DMS153 treated with DMSO at 0.1 percent for 48 hours (cell line): ENCODE measurements at regions not wholly inside any gene's neighbourhood (a gene's known extent, or its start where the extent isn't known, plus 50 kb on each side); places are given as distances from the start of the nearest gene placed in this dataset.
"Not testable (repeated sequence)": the region's sequence is repeated elsewhere in the genome, so short reads cannot be mapped to it uniquely, and the experiment has no call there.

Source experiments
- DNase-seq: peaks from one replicate; lab custom pipeline; 2025; ENCODE audit not compliant: unreplicated experiment; lab: John Stamatoyannopoulos, UW

GRCh38 chr2:18949871-18950270 is 360.5 kb upstream of the NT5C1B start:
- no peak for DNase-seq

GRCh38 chr2:18940184-18940583 is 350.8 kb upstream of the NT5C1B start:
- no peak for DNase-seq

GRCh38 chr2:18939740-18940139 is 350.4 kb upstream of the NT5C1B start:
- not testable (repeated sequence) for DNase-seq

- no peak for DNase-seq
These were observed 345.5 kb upstream of the NT5C1B start for GRCh38 chr2:18934886-18935285.

- DNase-seq, result no peak
These were observed 343.5 kb upstream of the NT5C1B start for GRCh38 chr2:18932853-18933252.

- DNase-seq, result no peak
These were observed 341.6 kb upstream of the NT5C1B start for GRCh38 chr2:18930971-18931370.

GRCh38 chr2:18927525-18928232 is 338.3 kb upstream of the NT5C1B start:
- DNase-seq, result no peak

- DNase-seq, result no peak
These were observed 337.5 kb upstream of the NT5C1B start for GRCh38 chr2:18926631-18927524.

- DNase-seq, result no peak
These were observed 335.9 kb upstream of the NT5C1B start for GRCh38 chr2:18925296-18925695.

GRCh38 chr2:18924886-18925285 is 335.5 kb upstream of the NT5C1B start:
- DNase-seq, result no peak

GRCh38 chr2:18924386-18924785 is 335.0 kb upstream of the NT5C1B start:
- DNase-seq, result no peak

- DNase-seq, result no peak
These were observed 332.9 kb upstream of the NT5C1B start for GRCh38 chr2:18922276-18922675.

- no peak for DNase-seq
These were observed 328.9 kb upstream of the NT5C1B start for GRCh38 chr2:18918280-18918679.

- no peak for DNase-seq
These were observed 325.9 kb upstream of the NT5C1B start for GRCh38 chr2:18915227-18915626.

- DNase-seq, result no peak
These were observed 324.1 kb upstream of the NT5C1B start for GRCh38 chr2:18913512-18913911.

- DNase-seq, result no peak
These were observed 323.0 kb upstream of the NT5C1B start for GRCh38 chr2:18912225-18912888.

GRCh38 chr2:18911416-18911815 is 322.0 kb upstream of the NT5C1B start:
- no peak for DNase-seq

GRCh38 chr2:18910843-18911242 is 321.5 kb upstream of the NT5C1B start:
- DNase-seq, result no peak

GRCh38 chr2:18907937-18908336 is 318.6 kb upstream of the NT5C1B start:
- no peak for DNase-seq

- no peak for DNase-seq
These were observed 318.1 kb upstream of the NT5C1B start for GRCh38 chr2:18907508-18907907.

- no peak for DNase-seq
These were observed 314.4 kb upstream of the NT5C1B start for GRCh38 chr2:18903750-18904149.

- DNase-seq, result no peak
These were observed 311.9 kb upstream of the NT5C1B start for GRCh38 chr2:18901242-18901641.
